Panc1 (cell line): ENCODE measurements at regions not wholly inside any gene's neighbourhood (a gene's known extent, or its start where the extent isn't known, plus 50 kb on each side); places are given as distances from the start of the nearest gene placed in this dataset.

Experiments used
- CTCF ChIP-seq: fragments of 450-650 bp; IDR thresholded peaks from 2 replicates; pipeline ENCODE4 v1.5.1; 2017; ENCODE audit warnings: mild to moderate bottlenecking
- POLR2AphosphoS5 ChIP-seq: IDR thresholded peaks from 2 replicates; pipeline ENCODE4 v1.6.1; 2012; ENCODE audit warnings: mild to moderate bottlenecking, low read depth, low read length, moderate library complexity
- REST ChIP-seq, 2 experiments: IDR thresholded peaks; 2 replicates each; pipeline ENCODE4 v1.6.1; 2011 to 2012; ENCODE audit warnings: low read depth in 2 of 2, control low read depth in 1 of 2, low read length in 1 of 2, mild to moderate bottlenecking in 1 of 2, moderate library complexity in 1 of 2; ENCODE audit not compliant: insufficient read depth in 1 of 2
- SIN3A ChIP-seq: IDR thresholded peaks from 2 replicates; pipeline ENCODE4 v1.6.1; 2012; ENCODE audit warnings: low read depth, mild to moderate bottlenecking, low read length, moderate library complexity, borderline replicate concordance; ENCODE audit not compliant: insufficient read depth
- TCF7L2 ChIP-seq: IDR thresholded peaks from 2 replicates; pipeline ENCODE4 v1.6.1; 2011; ENCODE audit warnings: mild to moderate bottlenecking, low read depth, low read length, inconsistent platforms

GRCh38 chr10:55224007-55224781 is 423.2 kb upstream of the PCDH15 start:
- no peak for TF ChIP-seq POLR2AphosphoS5
- TF ChIP-seq SIN3A: no peak
- no peak for TF ChIP-seq CTCF
- no peak for TF ChIP-seq TCF7L2
- no peak for TF ChIP-seq REST (IDR thresholded peaks at IDR 0.05; ENCODE audit: insufficient read depth in 1 of 2, low read depth in 2 of 2, low read length in 1 of 2)
